Sigmoid colon (tissue), 6 donors: ENCODE measurements at regions not wholly inside any gene's neighbourhood (a gene's known extent, or its start where the extent isn't known, plus 50 kb on each side); places are given as distances from the start of the nearest gene placed in this dataset.
A peak's percentile ranks its signal among the peaks of the same experiment; 100 is the strongest.
"Not testable (repeated sequence)": the region's sequence is repeated elsewhere in the genome, so short reads cannot be mapped to it uniquely, and the experiment has no call there.

Experiments
- DNase-seq: peaks from one replicate; pipeline ENCODE4 v3.0.0-alpha.2; 2019
- H3K27ac ChIP-seq, 4 donors: fragments of 200-600 bp; sonication (generic); one replicate each; pipeline ENCODE4 v1.5.1; 2016 to 2019; ENCODE audit warnings: mild to moderate bottlenecking in 1 of 4
- H3K27me3 ChIP-seq, 3 donors: fragments of 200-600 bp; sonication (generic); one replicate each; pipeline ENCODE4 v1.5.1; 2019; ENCODE audit warnings: mild to moderate bottlenecking in 1 of 3
- H3K36me3 ChIP-seq, 4 donors: fragments of 200-600 bp; sonication (generic); one replicate each; pipeline ENCODE4 v1.5.1; 2016 to 2019
- H3K4me1 ChIP-seq, 4 donors: fragments of 200-600 bp; sonication (generic); one replicate each; pipeline ENCODE4 v1.5.1; 2017 to 2019
- H3K4me3 ChIP-seq, 4 donors: fragments of 200-600 bp; sonication (generic); one replicate each; pipeline ENCODE4 v1.5.1; 2017 to 2019; ENCODE audit warnings: mild to moderate bottlenecking in 2 of 4, moderate library complexity in 1 of 4
- H3K9me3 ChIP-seq, 4 donors: fragments of 200-600 bp in 3 of 4; sonication (generic) in 3 of 4; one replicate each; pipeline versions ENCODE4 v1.5.1 to v1.6.1; 2013 to 2019
- CTCF ChIP-seq, 4 experiments: fragments of 450-650 bp in 3 of 4; fragments of 200-600 bp in 1 of 4; IDR thresholded peaks; one replicate each; pipeline ENCODE4 v1.5.1; 2016 to 2019; ENCODE audit warnings: antibody characterized with exemption in 4 of 4, mild to moderate bottlenecking in 3 of 4, moderate library complexity in 2 of 4
- EP300 ChIP-seq, 4 donors: sonication (generic); formaldehyde crosslinking; IDR thresholded peaks; one replicate each; pipeline ENCODE4 v1.6.1; 2017; ENCODE audit warnings: antibody characterized with exemption in 4 of 4
- POLR2A ChIP-seq, 2 donors: fragments of 450-650 bp; IDR thresholded peaks; one replicate each; pipeline ENCODE4 v1.6.1; 2016; ENCODE audit warnings: antibody characterized with exemption in 2 of 2, mild to moderate bottlenecking in 2 of 2, moderate library complexity in 2 of 2
- POLR2AphosphoS5 ChIP-seq, 4 donors: sonication (generic); formaldehyde crosslinking; IDR thresholded peaks; one replicate each; pipeline ENCODE4 v1.6.1; 2017; ENCODE audit warnings: antibody characterized with exemption in 4 of 4
- WGBS, 2 donors: extraction: QIAGEN DNeasy Blood & Tissue Kit; methylation state at CpG; one replicate each; pipeline ENCODE4 v1.1.7; 2013; 5-methylcytosine and 5-hydroxymethylcytosine counted together
- intact Hi-C: fragments of 100-400 bp; cut with DNase I; formaldehyde crosslinking; loops from one replicate; pipeline ENCODE4 v1.15.1; 2023
- donor health status: healthy with polysubstance abuse.
- donor health status: healthy.

GRCh38 chr10:78229950-78230675 lies 196.4 kb downstream of the RPS24 start:
- TF ChIP-seq POLR2AphosphoS5 (IDR thresholded peaks at IDR 0.05) = no peak

GRCh38 chr10:78231327-78231726 lies 197.7 kb downstream of the RPS24 start:
- DNase-seq = no peak
- WGBS, 2 donors = 87 to 90% methylated on average over 5 of the region's 5 CpGs
- Histone ChIP-seq H3K27ac (no peak overlapping the region), H3K4me1 (peaks cover 0 to 13% (median 11%) of the 10 kb centered on the region in 4 donors), H3K4me3 (no peak overlapping the region), H3K27me3 (no peaks in the 10 kb centered on the region), H3K9me3 (no peaks in the 10 kb centered on the region), H3K36me3 (no peaks in the 10 kb centered on the region)
- TF ChIP-seq CTCF (IDR thresholded peaks at IDR 0.05) (no peak), POLR2A (IDR thresholded peaks at IDR 0.05) (no peak)
- intact Hi-C loops = no loop called here

More at GRCh38 chr10:78229950-78230675, 196.4 kb downstream of the RPS24 start:
- Histone ChIP-seq H3K4me3 (no peak overlapping the region), H3K36me3 (no peaks in the 10 kb centered on the region), H3K27ac (no peak overlapping the region), H3K9me3 (no peaks in the 10 kb centered on the region), H3K27me3 (no peaks in the 10 kb centered on the region), H3K4me1 (peaks cover 0 to 13% (median 11%) of the 10 kb centered on the region in 4 donors)
- no peak for DNase-seq
- WGBS, 2 donors = 93% methylated on average over 5 of the region's 5 CpGs
- intact Hi-C loops = no loop called here

- peaks cover 0 to 13% (median 11%) of the 10 kb centered on the region in 4 donors for H3K4me1 ChIP-seq
- TF ChIP-seq CTCF (IDR thresholded peaks at IDR 0.05) = peak in 1 of 4 experiments; percentile 44
- TF ChIP-seq EP300 (IDR thresholded peaks at IDR 0.05) = no peak
- H3K4me3 ChIP-seq = no peak overlapping the region
- WGBS, 2 donors = 57 to 71% methylated on average over 4 of the region's 4 CpGs
- DNase-seq = no peak
- no peaks in the 10 kb centered on the region for H3K9me3 ChIP-seq
- no peaks in the 10 kb centered on the region for H3K36me3 ChIP-seq
- intact Hi-C loops = no loop called here
- peak overlapping the region in 2 of 4 donors; percentile 51 to 53 for H3K27ac ChIP-seq
- no peaks in the 10 kb centered on the region for H3K27me3 ChIP-seq
These were observed 198.3 kb downstream of the RPS24 start for GRCh38 chr10:78231939-78232338.

- no peak for DNase-seq
- Histone ChIP-seq H3K36me3 (no peaks in the 10 kb centered on the region), H3K4me1 (peaks cover 0 to 12% (median 10%) of the 10 kb centered on the region in 4 donors), H3K4me3 (no peak overlapping the region), H3K9me3 (no peaks in the 10 kb centered on the region), H3K27ac (no peak overlapping the region), H3K27me3 (no peaks in the 10 kb centered on the region)
- TF ChIP-seq POLR2A (IDR thresholded peaks at IDR 0.05) (no peak), CTCF (IDR thresholded peaks at IDR 0.05) (no peak), EP300 (IDR thresholded peaks at IDR 0.05) (no peak), POLR2AphosphoS5 (IDR thresholded peaks at IDR 0.05) (no peak)
- whole genome bisulfite sequencing, 2 donors = 72 to 88% methylated on average over 7 of the region's 7 CpGs
- intact Hi-C loops = no loop called here
These were observed 202.9 kb downstream of the RPS24 start for GRCh38 chr10:78236416-78237015.

GRCh38 chr10:78237951-78238350 lies 204.3 kb downstream of the RPS24 start:
- H3K27ac ChIP-seq, DNase-seq, intact Hi-C loops, H3K27me3 ChIP-seq, H3K4me3 ChIP-seq, H3K36me3 ChIP-seq, H3K9me3 ChIP-seq, H3K4me1 ChIP-seq: not testable (repeated sequence)
- WGBS, 2 donors = 62 to 77% methylated on average over 5 of the region's 5 CpGs

GRCh38 chr10:78247266-78247665 lies 213.6 kb downstream of the RPS24 start:
- TF ChIP-seq EP300 (IDR thresholded peaks at IDR 0.05) (no peak), POLR2A (IDR thresholded peaks at IDR 0.05) (no peak)
- peaks cover 0 to 17% (median 12%) of the 10 kb centered on the region in 4 donors for H3K4me1 ChIP-seq
- WGBS, 2 donors = 95 to 98% methylated on average over 2 of the region's 2 CpGs
- DNase-seq = no peak
- intact Hi-C loops = no loop called here
- H3K27ac ChIP-seq = peak overlapping the region in 1 of 4 donors; percentile 80
- H3K36me3 ChIP-seq = no peaks in the 10 kb centered on the region
- H3K9me3 ChIP-seq = no peaks in the 10 kb centered on the region
- H3K27me3 ChIP-seq = no peaks in the 10 kb centered on the region
- no peak overlapping the region for H3K4me3 ChIP-seq
